ENCODE measurements at regions not wholly inside any gene's neighbourhood (a gene's known extent, or its start where the extent isn't known, plus 50 kb on each side); places are given as distances from the start of the nearest gene placed in this dataset.

- no peaks in the 10 kb centered on the region for H3K9me3 ChIP-seq (ENCODE audit: control insufficient read depth, low read depth, low read length)
- no peak overlapping the region for H3K27ac ChIP-seq (ENCODE audit: low read length)
- H3K9ac ChIP-seq (ENCODE audit: low read length): no peak overlapping the region
- no peaks in the 10 kb centered on the region for H3K27me3 ChIP-seq (ENCODE audit: control insufficient read depth, insufficient read depth, low read length)
- no peak overlapping the region for H3K4me3 ChIP-seq (ENCODE audit: low read length)
- H3K36me3 ChIP-seq (ENCODE audit: control insufficient read depth, low read depth, low read length): no peaks in the 10 kb centered on the region
- H3K4me1 ChIP-seq (ENCODE audit: control insufficient read depth, low read depth, low read length): peaks cover 10% of the 10 kb centered on the region
Measured at GRCh38 chr5:39523821-39524220, 99.0 kb upstream of the DAB2 start.

- Histone ChIP-seq H3K4me3 (ENCODE audit: low read length) (no peak overlapping the region), H3K36me3 (ENCODE audit: control insufficient read depth, low read depth, low read length) (no peaks in the 10 kb centered on the region), H3K27ac (ENCODE audit: low read length) (no peak overlapping the region), H3K9ac (ENCODE audit: low read length) (no peak overlapping the region), H3K9me3 (ENCODE audit: control insufficient read depth, low read depth, low read length) (no peaks in the 10 kb centered on the region), H3K27me3 (ENCODE audit: control insufficient read depth, insufficient read depth, low read length) (no peaks in the 10 kb centered on the region), H3K4me1 (ENCODE audit: control insufficient read depth, low read depth, low read length) (peaks cover 21% of the 10 kb centered on the region)
Measured at GRCh38 chr5:39521940-39522590, 97.3 kb upstream of the DAB2 start.

DNA sequence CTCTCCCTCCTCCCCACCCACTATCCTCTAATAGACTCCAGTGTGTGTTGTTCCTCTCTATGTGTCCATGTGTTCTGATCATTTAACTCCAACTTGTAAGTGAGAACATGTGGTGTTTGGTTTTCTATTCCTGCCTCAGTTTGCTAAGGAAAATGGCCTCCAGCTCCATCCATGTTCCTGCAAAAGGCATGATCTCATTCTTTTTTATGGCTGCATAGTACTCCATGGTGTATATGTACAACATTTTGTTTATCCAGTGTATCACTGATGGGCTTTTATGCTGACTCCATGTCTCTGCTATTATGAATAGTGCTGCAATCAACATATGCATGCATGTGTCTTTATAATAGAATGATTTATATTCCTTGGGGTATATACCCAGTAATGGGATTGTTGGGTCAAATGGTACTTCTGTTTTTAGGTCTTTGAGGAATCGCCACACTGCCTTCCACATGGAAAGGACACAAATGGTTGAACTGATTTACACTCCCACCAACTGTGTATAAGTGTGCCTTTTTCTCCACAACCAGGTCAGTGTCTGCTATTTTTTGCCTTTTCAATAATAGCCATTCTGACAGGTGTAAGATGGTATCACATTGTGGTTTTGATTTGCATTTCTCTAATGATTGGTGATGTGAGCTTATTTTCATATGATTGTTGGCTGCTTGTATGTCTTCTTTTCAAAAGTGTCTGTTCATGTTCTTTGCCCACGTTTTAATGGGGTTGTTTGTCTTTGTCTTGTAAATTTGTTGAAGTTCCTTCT is 96.5 kb upstream of the DAB2 start:
- Histone ChIP-seq H3K27ac (ENCODE audit: low read length) (no peak overlapping the region), H3K36me3 (ENCODE audit: control insufficient read depth, low read depth, low read length) (no peaks in the 10 kb centered on the region), H3K4me1 (ENCODE audit: control insufficient read depth, low read depth, low read length) (peaks cover 21% of the 10 kb centered on the region), H3K9ac (ENCODE audit: low read length) (no peak overlapping the region), H3K27me3 (ENCODE audit: control insufficient read depth, insufficient read depth, low read length) (no peaks in the 10 kb centered on the region), H3K9me3 (ENCODE audit: control insufficient read depth, low read depth, low read length) (no peaks in the 10 kb centered on the region), H3K4me3 (ENCODE audit: low read length) (no peak overlapping the region)

DNA sequence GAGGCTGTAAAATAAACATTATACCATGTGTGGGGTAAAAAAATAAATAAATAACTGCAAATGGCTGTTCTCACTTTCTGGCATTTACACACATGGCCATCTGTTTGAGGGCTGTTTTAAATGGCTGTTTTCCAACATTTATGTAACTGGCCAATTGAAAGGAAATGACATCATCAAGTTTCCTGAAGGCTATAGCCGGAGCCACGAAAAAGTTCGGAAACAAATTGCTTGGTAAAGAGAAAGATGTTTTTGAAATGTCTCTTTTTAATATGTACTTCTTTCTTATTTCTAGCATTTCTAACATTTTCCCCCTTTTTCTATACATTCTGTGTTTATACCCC is 95.4 kb upstream of the DAB2 start:
- no peak overlapping the region for H3K27ac ChIP-seq (ENCODE audit: low read length)
- H3K4me3 ChIP-seq (ENCODE audit: low read length): no peak overlapping the region
- H3K9ac ChIP-seq (ENCODE audit: low read length): no peak overlapping the region
- peaks cover 21% of the 10 kb centered on the region for H3K4me1 ChIP-seq (ENCODE audit: control insufficient read depth, low read depth, low read length)
- no peaks in the 10 kb centered on the region for H3K36me3 ChIP-seq (ENCODE audit: control insufficient read depth, low read depth, low read length)
- H3K27me3 ChIP-seq (ENCODE audit: control insufficient read depth, insufficient read depth, low read length): no peaks in the 10 kb centered on the region
- no peaks in the 10 kb centered on the region for H3K9me3 ChIP-seq (ENCODE audit: control insufficient read depth, low read depth, low read length)

DNA sequence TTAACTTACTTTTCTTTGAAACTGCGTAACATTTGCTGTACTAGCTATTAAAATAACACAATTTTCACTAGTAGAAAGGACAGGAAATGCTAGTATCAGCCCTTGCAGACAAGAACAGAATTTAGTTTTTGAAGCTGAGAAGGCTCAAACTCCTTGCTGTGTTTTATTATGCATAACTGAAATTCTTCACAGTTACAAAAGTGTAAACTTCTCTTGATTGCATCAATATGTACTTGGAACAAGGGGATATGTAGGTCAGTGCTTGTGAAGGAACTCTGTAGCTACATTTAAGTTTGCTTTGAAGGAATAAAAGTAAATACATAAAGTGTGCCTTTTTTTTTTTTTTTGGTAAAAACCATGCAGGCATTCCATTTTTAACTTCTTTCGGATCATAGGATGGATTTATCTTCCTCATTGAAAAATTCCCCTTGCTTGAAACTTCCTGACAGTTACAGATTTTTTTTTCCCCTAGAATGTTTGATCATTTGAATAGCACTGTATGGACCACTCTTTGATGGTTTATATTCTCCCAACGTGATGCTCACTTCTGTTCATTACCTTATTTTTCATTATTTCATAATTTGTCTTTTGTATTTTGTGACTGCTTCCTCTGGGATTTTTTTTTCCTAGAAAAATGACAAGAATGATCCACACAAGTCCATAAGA is 94.9 kb upstream of the DAB2 start:
- Histone ChIP-seq H3K4me3 (ENCODE audit: low read length) (no peak overlapping the region), H3K4me1 (ENCODE audit: control insufficient read depth, low read depth, low read length) (peaks cover 21% of the 10 kb centered on the region), H3K27ac (ENCODE audit: low read length) (no peak overlapping the region), H3K36me3 (ENCODE audit: control insufficient read depth, low read depth, low read length) (no peaks in the 10 kb centered on the region), H3K27me3 (ENCODE audit: control insufficient read depth, insufficient read depth, low read length) (no peaks in the 10 kb centered on the region), H3K9ac (ENCODE audit: low read length) (no peak overlapping the region), H3K9me3 (ENCODE audit: control insufficient read depth, low read depth, low read length) (no peaks in the 10 kb centered on the region)

- Histone ChIP-seq H3K36me3 (ENCODE audit: control insufficient read depth, low read depth, low read length) (no peaks in the 10 kb centered on the region), H3K9ac (ENCODE audit: low read length) (no peak overlapping the region), H3K4me1 (ENCODE audit: control insufficient read depth, low read depth, low read length) (peaks cover 21% of the 10 kb centered on the region), H3K4me3 (ENCODE audit: low read length) (no peak overlapping the region), H3K27ac (ENCODE audit: low read length) (no peak overlapping the region), H3K27me3 (ENCODE audit: control insufficient read depth, insufficient read depth, low read length) (no peaks in the 10 kb centered on the region), H3K9me3 (ENCODE audit: control insufficient read depth, low read depth, low read length) (no peaks in the 10 kb centered on the region)
Measured at GRCh38 chr5:39519079-39519478, 94.3 kb upstream of the DAB2 start.

DNA sequence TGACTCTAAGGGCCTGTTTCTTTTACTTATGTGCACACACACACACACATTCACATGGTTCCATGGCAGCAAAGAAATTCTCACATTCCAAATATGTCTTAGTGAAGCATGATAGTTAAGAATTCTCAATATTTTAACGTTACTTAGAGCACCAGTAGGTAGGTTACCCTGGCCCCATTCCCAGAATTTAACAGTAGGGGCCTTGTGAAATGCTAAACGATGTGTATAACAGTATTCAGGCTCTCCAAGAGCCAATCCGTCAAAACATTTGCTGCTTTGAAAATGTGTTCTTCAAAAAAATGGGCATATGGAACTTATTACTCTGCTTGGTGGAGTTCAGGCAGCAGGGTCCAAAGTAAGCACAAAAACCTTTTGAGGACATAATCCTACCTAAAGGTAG is 93.7 kb upstream of the DAB2 start:
- no peak overlapping the region for H3K27ac ChIP-seq (ENCODE audit: low read length)
- H3K4me3 ChIP-seq (ENCODE audit: low read length): no peak overlapping the region
- H3K4me1 ChIP-seq (ENCODE audit: control insufficient read depth, low read depth, low read length): peaks cover 21% of the 10 kb centered on the region
- H3K27me3 ChIP-seq (ENCODE audit: control insufficient read depth, insufficient read depth, low read length): no peaks in the 10 kb centered on the region
- no peaks in the 10 kb centered on the region for H3K36me3 ChIP-seq (ENCODE audit: control insufficient read depth, low read depth, low read length)
- H3K9ac ChIP-seq (ENCODE audit: low read length): no peak overlapping the region
- no peaks in the 10 kb centered on the region for H3K9me3 ChIP-seq (ENCODE audit: control insufficient read depth, low read depth, low read length)

- Histone ChIP-seq H3K9me3 (ENCODE audit: control insufficient read depth, low read depth, low read length) (no peaks in the 10 kb centered on the region), H3K27me3 (ENCODE audit: control insufficient read depth, insufficient read depth, low read length) (no peaks in the 10 kb centered on the region), H3K9ac (ENCODE audit: low read length) (no peak overlapping the region), H3K4me3 (ENCODE audit: low read length) (peak overlapping the region; percentile 22), H3K27ac (ENCODE audit: low read length) (no peak overlapping the region), H3K36me3 (ENCODE audit: control insufficient read depth, low read depth, low read length) (no peaks in the 10 kb centered on the region), H3K4me1 (ENCODE audit: control insufficient read depth, low read depth, low read length) (peaks cover 21% of the 10 kb centered on the region)
Measured at GRCh38 chr5:39517800-39518199, 93.0 kb upstream of the DAB2 start.

- peaks cover 21% of the 10 kb centered on the region for H3K4me1 ChIP-seq (ENCODE audit: control insufficient read depth, low read depth, low read length)
- H3K4me3 ChIP-seq (ENCODE audit: low read length): no peak overlapping the region
- H3K9me3 ChIP-seq (ENCODE audit: control insufficient read depth, low read depth, low read length): no peaks in the 10 kb centered on the region
- H3K36me3 ChIP-seq (ENCODE audit: control insufficient read depth, low read depth, low read length): no peaks in the 10 kb centered on the region
- no peak overlapping the region for H3K9ac ChIP-seq (ENCODE audit: low read length)
- no peaks in the 10 kb centered on the region for H3K27me3 ChIP-seq (ENCODE audit: control insufficient read depth, insufficient read depth, low read length)
- no peak overlapping the region for H3K27ac ChIP-seq (ENCODE audit: low read length)
Measured at GRCh38 chr5:39515881-39516280, 91.1 kb upstream of the DAB2 start.

DNA sequence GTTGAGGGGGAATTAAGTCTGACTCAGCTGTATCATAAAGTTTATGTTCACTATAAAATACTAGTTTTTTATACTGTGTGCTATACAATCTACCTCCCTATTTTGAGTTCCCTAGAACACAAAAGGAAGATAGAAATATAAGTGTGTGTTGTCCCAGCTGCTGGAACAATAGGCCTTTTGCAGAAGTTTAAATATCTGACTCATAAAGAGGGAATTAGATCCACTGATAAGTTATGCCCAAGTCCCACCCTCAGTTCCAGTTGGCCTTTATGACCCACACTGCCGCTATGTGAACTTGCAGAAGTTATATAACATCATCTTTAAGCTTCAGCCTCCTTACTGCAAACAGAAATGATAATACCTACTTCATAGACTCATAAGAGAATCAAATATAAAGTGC is 88.5 kb upstream of the DAB2 start:
- Histone ChIP-seq H3K4me1 (ENCODE audit: control insufficient read depth, low read depth, low read length) (peaks cover 9% of the 10 kb centered on the region), H3K4me3 (ENCODE audit: low read length) (no peak overlapping the region), H3K9me3 (ENCODE audit: control insufficient read depth, low read depth, low read length) (no peaks in the 10 kb centered on the region), H3K27ac (ENCODE audit: low read length) (no peak overlapping the region), H3K9ac (ENCODE audit: low read length) (no peak overlapping the region), H3K36me3 (ENCODE audit: control insufficient read depth, low read depth, low read length) (no peaks in the 10 kb centered on the region), H3K27me3 (ENCODE audit: control insufficient read depth, insufficient read depth, low read length) (no peaks in the 10 kb centered on the region)

- H3K9me3 ChIP-seq (ENCODE audit: control insufficient read depth, low read depth, low read length): no peaks in the 10 kb centered on the region
- H3K9ac ChIP-seq (ENCODE audit: low read length): no peak overlapping the region
- H3K27me3 ChIP-seq (ENCODE audit: control insufficient read depth, insufficient read depth, low read length): no peaks in the 10 kb centered on the region
- H3K4me3 ChIP-seq (ENCODE audit: low read length): no peak overlapping the region
- no peaks in the 10 kb centered on the region for H3K36me3 ChIP-seq (ENCODE audit: control insufficient read depth, low read depth, low read length)
- H3K27ac ChIP-seq (ENCODE audit: low read length): no peak overlapping the region
- H3K4me1 ChIP-seq (ENCODE audit: control insufficient read depth, low read depth, low read length): no peaks in the 10 kb centered on the region
Measured at GRCh38 chr5:39506211-39506610, 81.4 kb upstream of the DAB2 start.

- no peak overlapping the region for H3K9ac ChIP-seq (ENCODE audit: low read length)
- no peak overlapping the region for H3K27ac ChIP-seq (ENCODE audit: low read length)
- no peaks in the 10 kb centered on the region for H3K36me3 ChIP-seq (ENCODE audit: control insufficient read depth, low read depth, low read length)
- no peaks in the 10 kb centered on the region for H3K27me3 ChIP-seq (ENCODE audit: control insufficient read depth, insufficient read depth, low read length)
- no peaks in the 10 kb centered on the region for H3K4me1 ChIP-seq (ENCODE audit: control insufficient read depth, low read depth, low read length)
- no peak overlapping the region for H3K4me3 ChIP-seq (ENCODE audit: low read length)
- no peaks in the 10 kb centered on the region for H3K9me3 ChIP-seq (ENCODE audit: control insufficient read depth, low read depth, low read length)
Measured at GRCh38 chr5:39505791-39506190, 81.0 kb upstream of the DAB2 start.

Data from iPS-18a (cell line).